MV-4-11 (cell line): ENCODE measurements at regions not wholly inside any gene's neighbourhood (a gene's known extent, or its start where the extent isn't known, plus 50 kb on each side); places are given as distances from the start of the nearest gene placed in this dataset.

Source experiments
- DNase-seq: peaks from one replicate; lab custom pipeline; 2025; lab: John Stamatoyannopoulos, UW

- DNase-seq = no peak
These were observed 113.4 kb upstream of the PKDCC start for GRCh38 chr2:41934329-41934958.

DNA sequence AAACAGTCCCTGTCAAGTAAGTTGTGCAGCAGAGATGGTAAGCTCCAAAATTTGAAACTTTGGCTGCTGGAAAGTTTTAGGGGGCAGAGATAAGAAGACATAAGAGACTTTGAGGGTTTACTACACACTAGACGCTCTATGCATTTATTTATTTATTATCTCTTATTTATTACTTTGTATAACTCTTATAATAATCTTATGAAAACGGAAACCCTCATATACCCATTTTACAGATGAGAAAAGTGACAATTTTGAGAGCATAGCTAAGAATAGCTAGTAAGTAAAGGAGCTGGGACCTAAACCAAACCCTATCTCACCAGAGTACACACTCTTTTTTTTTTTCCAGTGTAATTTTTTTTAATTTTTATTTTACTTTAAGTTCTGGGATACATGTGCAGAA, 112.8 kb upstream of the PKDCC start:
- DNase-seq = no peak

DNA sequence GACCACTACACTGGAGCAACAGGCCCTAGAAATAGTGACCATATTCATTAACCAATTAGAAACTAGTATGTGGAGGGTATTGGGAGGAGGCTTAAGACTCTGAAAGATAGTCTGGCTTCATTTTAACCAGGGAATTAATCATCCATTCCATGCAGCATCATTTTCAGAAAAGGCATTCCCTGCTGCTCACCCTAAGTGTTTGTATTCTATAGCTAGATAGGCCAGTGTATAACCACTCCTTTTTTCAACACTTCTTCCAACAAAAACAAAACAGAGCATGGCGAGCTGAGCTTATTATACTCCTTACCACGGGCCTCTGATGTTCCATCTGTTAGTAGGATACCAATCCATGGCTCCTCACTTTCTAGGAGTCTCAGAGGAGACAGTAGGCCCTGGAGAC, 112.0 kb upstream of the PKDCC start:
- DNase-seq = no peak

GRCh38 chr2:41936771-41937463, 110.9 kb upstream of the PKDCC start:
- DNase-seq = no peak

GRCh38 chr2:41937464-41937906, 110.3 kb upstream of the PKDCC start:
- no peak for DNase-seq

GRCh38 chr2:41937921-41938708, 109.7 kb upstream of the PKDCC start:
- DNase-seq = no peak

- DNase-seq = no peak
These were observed 107.6 kb upstream of the PKDCC start for GRCh38 chr2:41940060-41940744.

- no peak for DNase-seq
These were observed 107.1 kb upstream of the PKDCC start for GRCh38 chr2:41940745-41941063.

DNA sequence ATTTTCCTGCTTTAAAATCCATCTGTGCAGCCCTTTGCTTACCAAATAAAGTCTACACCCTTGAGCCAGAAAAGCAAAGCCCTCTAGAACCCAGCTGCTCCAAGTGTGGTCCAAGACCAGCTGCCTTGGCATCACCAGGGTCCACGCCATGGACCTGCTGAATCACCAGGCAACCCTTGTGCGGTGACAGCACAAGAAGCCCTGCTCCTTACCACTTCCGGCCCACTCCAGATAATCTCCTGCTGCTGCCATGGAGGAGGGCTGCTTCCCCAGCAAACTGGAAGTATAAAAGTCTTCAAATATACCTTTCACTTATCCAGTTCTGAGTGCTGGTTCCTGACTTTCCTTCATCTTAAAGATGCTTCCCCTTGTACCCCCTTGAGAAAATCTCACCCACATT, 106.0 kb upstream of the PKDCC start:
- DNase-seq = peak; percentile 67

DNA sequence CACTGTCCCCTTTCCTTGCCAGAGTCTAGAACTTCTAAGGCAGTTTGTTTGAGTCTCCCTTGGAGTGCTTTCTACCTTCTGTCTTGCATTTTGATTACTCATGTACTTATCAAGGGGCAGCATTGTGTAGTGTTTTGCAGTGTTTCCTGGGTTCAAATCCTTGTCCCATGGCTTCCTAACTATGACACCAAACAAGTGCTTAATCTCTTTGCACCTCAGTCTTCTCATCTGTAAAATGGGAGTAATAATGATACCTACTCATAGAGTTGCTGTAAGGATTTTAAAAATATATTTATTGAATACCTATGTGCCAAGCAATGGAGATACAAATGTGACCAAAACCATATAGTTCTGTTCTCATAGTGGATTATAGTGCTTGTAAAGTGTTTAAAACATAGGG, 105.5 kb upstream of the PKDCC start:
- DNase-seq = no peak

DNA sequence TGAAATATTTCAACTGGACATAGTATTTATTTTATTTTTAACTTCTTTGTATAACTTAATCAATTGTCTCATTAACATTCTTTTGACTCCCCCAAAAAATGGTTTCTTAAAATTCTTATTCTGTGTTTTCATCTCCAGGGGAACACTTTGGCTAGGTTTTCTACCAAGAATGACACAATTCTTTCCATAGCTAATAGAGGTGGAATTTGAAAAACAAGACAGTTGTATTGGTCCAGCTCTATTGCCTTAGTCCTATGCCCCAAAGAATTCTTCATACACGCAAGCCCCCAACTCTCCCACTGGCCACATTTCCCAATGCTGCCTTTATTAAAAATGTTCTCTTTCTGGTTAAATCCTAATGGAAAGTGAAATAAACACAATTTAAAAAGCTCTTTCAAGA, 104.7 kb upstream of the PKDCC start:
- DNase-seq = no peak

DNA sequence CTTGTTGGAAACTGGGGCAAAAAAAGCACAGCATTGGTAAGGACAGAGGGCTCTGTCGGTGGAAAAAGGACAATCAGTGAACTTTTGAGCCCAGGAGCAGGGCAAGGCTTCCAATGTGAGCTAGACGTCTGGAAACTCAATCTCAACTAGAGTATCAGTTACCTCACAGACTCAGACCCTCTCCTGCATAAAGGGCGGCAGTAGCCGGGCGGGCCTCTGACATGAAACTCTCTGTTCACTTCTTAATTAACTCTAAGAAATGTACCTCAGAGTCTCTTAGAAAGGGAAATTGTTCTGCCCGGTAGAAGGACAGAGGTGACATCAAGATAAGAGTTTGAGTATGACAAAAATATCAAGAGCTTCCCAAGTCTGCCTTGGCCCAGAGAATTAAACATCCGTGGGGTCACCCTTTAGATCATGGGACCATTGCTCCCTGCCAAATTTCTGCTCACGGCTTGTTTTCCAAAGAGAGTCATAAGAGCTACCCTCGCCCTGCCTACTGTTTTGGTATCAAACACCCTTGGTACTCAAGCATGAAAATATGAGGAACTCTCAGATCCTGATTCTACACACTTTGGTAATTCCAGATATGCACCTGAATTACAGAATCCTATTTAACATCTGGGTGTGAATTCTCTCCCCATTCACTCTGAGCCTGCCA, 103.5 kb upstream of the PKDCC start:
- no peak for DNase-seq

DNA sequence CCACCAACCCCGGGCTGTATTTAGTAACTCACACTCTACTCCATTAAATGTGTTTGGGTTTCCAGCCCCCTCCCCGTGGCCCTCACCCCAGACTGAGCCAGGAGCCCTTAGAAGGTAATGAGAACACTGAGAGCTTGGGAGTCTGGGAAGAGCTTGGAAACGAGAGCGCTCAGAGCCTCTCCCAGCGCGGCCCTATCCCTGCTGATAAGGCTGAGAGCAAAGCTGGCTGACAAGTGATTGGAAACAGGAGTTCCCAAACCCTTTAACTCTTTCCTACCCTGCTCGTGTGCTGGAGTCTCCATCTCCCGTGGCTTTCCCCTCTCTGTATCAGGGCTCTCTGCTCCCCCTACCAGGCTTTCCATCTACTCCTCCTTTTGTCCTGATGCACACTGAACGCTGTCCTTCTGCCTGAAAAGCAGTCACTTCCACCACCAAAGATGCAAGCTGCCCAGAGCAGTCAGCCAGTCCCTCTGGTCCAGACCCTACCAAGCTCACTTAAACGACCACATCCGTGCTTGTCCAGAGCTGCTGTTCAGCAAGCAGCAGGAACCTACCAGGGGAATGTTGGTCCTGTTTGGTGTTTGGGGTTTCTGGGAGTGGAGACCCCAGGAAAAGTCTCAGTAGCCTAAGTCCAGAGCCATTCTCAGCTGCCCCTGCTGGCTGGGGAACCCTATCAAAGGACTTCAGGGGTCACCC, 100.0 kb upstream of the PKDCC start:
- DNase-seq = no peak

- DNase-seq = no peak
These were observed 99.4 kb upstream of the PKDCC start for GRCh38 chr2:41948397-41948763.

- peak; percentile 36 for DNase-seq
These were observed 98.5 kb upstream of the PKDCC start for GRCh38 chr2:41949091-41949882.

GRCh38 chr2:41949883-41950665, 97.7 kb upstream of the PKDCC start:
- no peak for DNase-seq

GRCh38 chr2:41950666-41950960, 97.2 kb upstream of the PKDCC start:
- no peak for DNase-seq

DNA sequence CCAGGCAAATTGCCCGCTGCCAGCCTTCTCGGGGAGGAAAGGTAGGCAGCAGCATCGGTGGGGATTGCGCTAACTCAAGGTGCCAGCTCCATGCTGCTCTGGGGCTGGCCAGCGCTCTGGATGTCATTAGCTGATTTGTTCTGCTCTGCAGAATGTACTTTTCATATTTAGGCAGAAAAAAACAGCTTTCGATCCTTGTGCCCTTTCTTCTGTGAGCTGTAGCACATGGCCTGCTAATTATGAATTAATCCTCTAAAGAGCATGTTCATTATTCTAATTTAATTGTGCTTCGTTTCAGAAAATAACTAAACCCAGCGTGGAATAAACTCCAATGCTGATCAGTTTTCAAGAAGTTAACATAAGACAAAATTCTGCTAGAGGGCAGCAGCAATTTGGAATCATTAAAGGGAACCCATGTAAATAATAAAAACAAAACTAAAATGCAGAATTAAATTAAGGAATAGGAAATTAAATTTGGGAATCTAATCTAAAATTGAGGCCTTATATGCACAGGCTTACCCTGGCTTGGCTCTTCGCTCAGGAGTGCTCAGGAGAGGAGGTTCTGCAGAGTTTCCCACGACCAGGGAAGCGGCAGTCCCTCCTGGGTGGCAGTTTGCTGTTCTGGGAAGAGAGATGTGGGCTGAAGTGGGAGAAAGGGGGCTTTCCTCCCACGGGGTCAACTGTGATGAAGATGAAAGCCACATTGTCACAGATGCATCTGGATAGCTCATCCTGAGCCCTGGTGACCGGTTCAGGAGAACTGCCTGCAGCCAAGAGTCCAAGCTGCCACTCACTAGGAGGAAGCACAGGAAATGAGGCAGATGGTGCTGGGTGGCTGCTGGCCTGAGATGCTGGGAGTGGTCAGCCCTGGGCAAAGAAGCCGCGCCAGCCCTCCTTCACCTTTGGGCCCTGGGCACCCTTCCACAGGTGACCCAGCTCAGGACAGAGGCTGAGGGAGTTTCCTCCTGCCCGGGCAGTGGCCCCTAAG, 93.2 kb upstream of the PKDCC start:
- no peak for DNase-seq
